RWPE1 (cell line): ENCODE measurements at regions not wholly inside any gene's neighbourhood (a gene's known extent, or its start where the extent isn't known, plus 50 kb on each side); places are given as distances from the start of the nearest gene placed in this dataset.

Source experiments
- CTCF ChIA-PET: fragments of 350-600 bp; sonication (Branson Sonifier 250); formaldehyde crosslinking; extraction: SDS; loops from one replicate; lab custom pipeline; 2021; lab: Yijun Ruan, JAX
- POLR2A ChIA-PET: fragments of 400-600 bp; formaldehyde crosslinking; extraction: SDS; loops from one replicate; lab custom pipeline; 2020; ENCODE audit warnings: antibody characterized with exemption; ENCODE audit not compliant: low non-redundant PET; lab: Yijun Ruan, JAX
- DNase-seq: peaks from one replicate; pipeline ENCODE4 v3.0.0; 2012; ENCODE audit warnings: low spot score
- H3K27ac ChIP-seq: fragments of 450-650 bp; 2 replicates; pipeline ENCODE4 v1.5.1; 2017
- CTCF ChIP-seq: fragments of 450-650 bp; conservative IDR thresholded peaks from 2 replicates; pipeline ENCODE4 v1.5.1; 2017; ENCODE audit warnings: low read depth, mild to moderate bottlenecking

GRCh38 chr5:26582350-26583045, 455.9 kb downstream of the CDH9 start:
- TF ChIP-seq CTCF: no peak
- CTCF ChIA-PET: no interaction called here
- H3K27ac ChIP-seq: no peak overlapping the region
- POLR2A ChIA-PET: no interaction called here
- DNase-seq: no peak

GRCh38 chr5:26579712-26580111, 458.7 kb downstream of the CDH9 start:
- DNase-seq: no peak
- TF ChIP-seq CTCF: no peak
- POLR2A ChIA-PET: no interaction called here
- no peak overlapping the region for H3K27ac ChIP-seq
- CTCF ChIA-PET: interaction anchor here (0.7 kb wide), 1 partner anchor 1598 kb away, joined by 4 read pairs; no protein-coding TSS in a partner anchor

GRCh38 chr5:26578002-26578401, 460.4 kb downstream of the CDH9 start:
- CTCF ChIA-PET: no interaction called here
- no peak for DNase-seq

GRCh38 chr5:26572480-26572879, 465.9 kb downstream of the CDH9 start:
- no peak for TF ChIP-seq CTCF
- CTCF ChIA-PET: no interaction called here
- POLR2A ChIA-PET: no interaction called here
- no peak for DNase-seq
- no peak overlapping the region for H3K27ac ChIP-seq

More at GRCh38 chr5:26578002-26578401, 460.4 kb downstream of the CDH9 start:
- POLR2A ChIA-PET: no interaction called here
- no peak overlapping the region for H3K27ac ChIP-seq
- TF ChIP-seq CTCF: no peak

- H3K27ac ChIP-seq: no peak overlapping the region
- no peak for TF ChIP-seq CTCF
- ChIA-PET CTCF (no interaction called here), POLR2A (no interaction called here)
- DNase-seq: no peak
These were observed 468.5 kb downstream of the CDH9 start for GRCh38 chr5:26569929-26570258.

GRCh38 chr5:26569241-26569928, 469.0 kb downstream of the CDH9 start:
- TF ChIP-seq CTCF: no peak
- no peak overlapping the region for H3K27ac ChIP-seq
- POLR2A ChIA-PET: no interaction called here
- no peak for DNase-seq
- CTCF ChIA-PET: no interaction called here
